ENCODE measurements at regions not wholly inside any gene's neighbourhood (a gene's known extent, or its start where the extent isn't known, plus 50 kb on each side); places are given as distances from the start of the nearest gene placed in this dataset.

DNA sequence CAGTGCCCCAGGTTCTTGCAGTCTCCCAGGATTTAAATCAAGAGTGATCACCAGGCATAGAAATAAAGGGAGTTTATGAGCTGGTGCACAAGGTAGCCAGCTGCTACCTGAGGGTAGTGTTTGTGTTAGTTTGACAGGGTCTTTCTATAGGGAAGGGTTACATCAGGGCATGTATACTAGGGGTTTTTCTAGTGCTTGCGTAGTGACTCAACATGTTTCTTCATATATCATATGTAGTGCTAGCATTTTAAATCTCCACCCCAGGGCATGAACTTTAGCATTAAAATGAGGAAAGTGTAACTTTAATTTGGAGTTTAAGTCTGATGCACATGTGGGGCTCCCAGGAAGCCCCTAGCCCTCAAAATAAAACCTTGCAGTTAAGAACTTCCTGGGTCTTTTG lies 86.5 kb upstream of the TNR start:
- TF ChIP-seq, protein P1, sequence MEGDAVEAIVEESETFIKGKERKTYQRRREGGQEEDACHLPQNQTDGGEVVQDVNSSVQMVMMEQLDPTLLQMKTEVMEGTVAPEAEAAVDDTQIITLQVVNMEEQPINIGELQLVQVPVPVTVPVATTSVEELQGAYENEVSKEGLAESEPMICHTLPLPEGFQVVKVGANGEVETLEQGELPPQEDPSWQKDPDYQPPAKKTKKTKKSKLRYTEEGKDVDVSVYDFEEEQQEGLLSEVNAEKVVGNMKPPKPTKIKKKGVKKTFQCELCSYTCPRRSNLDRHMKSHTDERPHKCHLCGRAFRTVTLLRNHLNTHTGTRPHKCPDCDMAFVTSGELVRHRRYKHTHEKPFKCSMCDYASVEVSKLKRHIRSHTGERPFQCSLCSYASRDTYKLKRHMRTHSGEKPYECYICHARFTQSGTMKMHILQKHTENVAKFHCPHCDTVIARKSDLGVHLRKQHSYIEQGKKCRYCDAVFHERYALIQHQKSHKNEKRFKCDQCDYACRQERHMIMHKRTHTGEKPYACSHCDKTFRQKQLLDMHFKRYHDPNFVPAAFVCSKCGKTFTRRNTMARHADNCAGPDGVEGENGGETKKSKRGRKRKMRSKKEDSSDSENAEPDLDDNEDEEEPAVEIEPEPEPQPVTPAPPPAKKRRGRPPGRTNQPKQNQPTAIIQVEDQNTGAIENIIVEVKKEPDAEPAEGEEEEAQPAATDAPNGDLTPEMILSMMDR (conservative IDR thresholded peaks at IDR 0.05; ENCODE audit: low read depth, low read length) = no peak
- no peak for TF ChIP-seq EZH2 (IDR thresholded peaks at IDR 0.05; ENCODE audit: borderline replicate concordance, low read depth, low read length, poor library complexity, severe bottlenecking)

Data from A673 (cell line).